Activated gamma-delta T cell treated with Interleukin-2 at 50 U/mL for 16 hours (primary cell): ENCODE measurements at regions not wholly inside any gene's neighbourhood (a gene's known extent, or its start where the extent isn't known, plus 50 kb on each side); places are given as distances from the start of the nearest gene placed in this dataset.

Source experiments
- DNase-seq: peaks from one replicate; pipeline ENCODE4 v3.0.0-alpha.2; 2020

GRCh38 chr14:96931751-96932150 is 134.6 kb downstream of the VRK1 start:
- no peak for DNase-seq

GRCh38 chr14:96934638-96935330 is 137.6 kb downstream of the VRK1 start:
- DNase-seq: no peak

- DNase-seq: no peak
Measured at GRCh38 chr14:96938946-96939345, 141.8 kb downstream of the VRK1 start.

- no peak for DNase-seq
Measured at GRCh38 chr14:96940009-96940408, 142.8 kb downstream of the VRK1 start.

DNA sequence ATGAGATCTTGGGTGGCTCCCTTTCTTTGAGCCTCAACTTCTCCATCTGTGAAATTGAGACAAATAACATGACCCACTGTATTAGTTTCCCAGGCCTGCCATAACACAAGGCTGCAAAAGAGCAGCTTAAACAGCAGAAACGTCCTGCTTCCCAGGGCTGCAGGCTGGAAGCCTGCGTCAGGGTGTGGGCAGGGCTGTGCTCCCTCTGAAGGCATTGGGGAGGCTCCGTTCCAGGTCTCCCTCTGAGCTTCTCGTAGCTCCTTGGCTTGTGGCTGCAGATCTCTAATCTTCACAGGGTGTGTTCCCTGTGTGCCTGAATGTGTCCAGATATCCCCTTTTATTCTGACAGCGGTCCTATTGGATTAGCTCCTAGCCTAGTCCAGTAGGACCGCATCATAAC is 147.1 kb downstream of the VRK1 start:
- no peak for DNase-seq

DNA sequence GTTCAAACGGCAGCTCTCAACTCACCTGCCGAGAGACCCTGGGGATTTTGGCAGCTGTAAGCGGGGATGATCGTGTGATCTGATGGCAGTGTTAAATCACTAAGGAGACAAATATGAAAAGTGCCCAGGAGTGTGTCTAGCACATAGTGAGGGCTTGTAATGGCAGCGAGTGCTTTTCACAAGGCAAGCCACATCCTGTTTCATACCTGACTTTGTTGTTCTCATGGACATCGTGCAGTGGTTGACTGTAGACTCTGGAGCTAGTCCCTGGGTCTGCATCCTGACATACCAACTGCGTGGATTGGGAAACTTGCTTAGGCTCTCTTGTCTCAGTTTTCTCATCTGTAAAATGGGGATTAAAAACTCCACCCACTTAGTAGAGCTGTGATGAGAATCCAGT is 148.5 kb downstream of the VRK1 start:
- DNase-seq: no peak

DNA sequence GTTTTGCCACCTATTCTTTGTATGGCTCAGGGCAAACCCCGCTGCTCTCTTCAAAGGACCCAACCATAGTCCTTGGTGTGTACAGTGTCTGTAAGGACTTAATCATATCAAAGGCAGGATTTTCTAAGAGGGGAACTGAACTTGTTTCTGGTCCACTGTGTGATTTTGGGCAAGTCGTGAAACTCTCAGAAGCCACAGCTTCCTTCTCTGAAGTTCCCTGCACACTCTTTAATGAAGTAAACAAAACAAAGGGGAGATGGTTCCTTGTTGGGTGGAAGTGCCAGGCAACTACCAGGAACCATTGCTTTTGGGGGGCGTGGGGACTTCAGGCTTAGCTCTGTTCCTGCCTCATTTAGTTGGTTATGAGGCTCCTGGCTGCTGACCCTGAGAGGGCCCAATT is 152.4 kb downstream of the VRK1 start:
- DNase-seq: no peak

- no peak for DNase-seq
Measured at GRCh38 chr14:96951511-96951910, 154.3 kb downstream of the VRK1 start.

DNA sequence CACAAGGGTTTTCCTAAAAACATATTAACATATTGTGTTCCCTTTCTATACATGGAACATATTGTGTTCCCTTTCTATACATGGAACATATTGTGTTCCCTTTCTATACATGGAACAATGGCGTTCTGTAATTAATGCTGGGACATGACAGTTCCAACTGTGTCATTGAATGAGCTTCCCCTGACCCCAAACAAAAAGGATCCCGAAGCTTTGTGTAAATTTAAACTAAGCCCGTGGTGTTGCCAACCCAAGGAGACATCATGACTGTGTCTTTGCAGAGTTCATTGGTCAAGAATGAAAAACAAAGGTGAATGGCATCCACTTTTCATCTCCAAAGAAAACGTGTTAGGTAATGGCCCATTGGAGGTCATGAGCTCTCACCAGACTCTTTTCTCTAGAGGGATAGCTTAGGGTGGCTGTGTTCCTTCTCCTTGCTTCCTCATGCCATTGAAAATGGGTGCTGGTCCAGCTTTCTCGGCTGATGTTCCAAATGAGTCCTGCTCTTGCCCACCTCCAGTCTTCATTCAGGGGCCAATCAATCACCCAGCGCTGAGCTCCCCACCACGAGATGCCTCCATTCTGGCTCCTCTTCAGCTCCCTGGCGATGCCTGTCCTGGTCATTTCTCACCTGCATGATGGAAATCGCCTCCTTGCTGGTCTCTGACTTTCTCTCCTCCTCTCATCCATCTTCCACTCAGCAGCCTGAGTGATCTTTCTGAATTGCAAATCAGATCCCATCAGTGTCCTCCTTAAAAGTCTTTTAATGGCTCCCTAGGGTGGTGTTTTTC is 156.1 kb downstream of the VRK1 start:
- DNase-seq: no peak

- DNase-seq: no peak
Measured at GRCh38 chr14:96953875-96954185, 156.6 kb downstream of the VRK1 start.

GRCh38 chr14:96956464-96957239 is 159.5 kb downstream of the VRK1 start:
- no peak for DNase-seq

DNA sequence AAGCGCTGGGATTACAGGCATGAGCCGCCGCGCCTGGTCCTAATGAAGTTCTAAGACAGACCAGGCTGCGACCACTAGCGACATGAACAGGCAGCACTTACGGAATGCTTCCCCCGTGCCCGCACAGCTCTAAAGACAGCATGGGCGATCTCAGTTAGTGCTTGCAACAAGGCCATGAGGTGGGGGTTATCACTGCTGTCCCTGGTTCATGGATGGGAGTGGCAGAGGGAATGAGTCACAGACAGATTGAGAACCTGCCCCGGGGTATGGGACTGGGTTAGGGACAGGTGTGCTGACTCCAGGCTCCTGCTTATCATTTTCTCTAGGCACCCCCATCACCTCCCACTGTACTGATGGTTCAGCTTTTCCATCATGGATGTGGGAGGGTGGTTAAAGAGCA is 160.9 kb downstream of the VRK1 start:
- no peak for DNase-seq

- DNase-seq: no peak
Measured at GRCh38 chr14:96959992-96960391, 162.8 kb downstream of the VRK1 start.

- DNase-seq: no peak
Measured at GRCh38 chr14:96960598-96961116, 163.5 kb downstream of the VRK1 start.

GRCh38 chr14:96961895-96962294 is 164.7 kb downstream of the VRK1 start:
- no peak for DNase-seq

GRCh38 chr14:96962337-96962736 is 165.2 kb downstream of the VRK1 start:
- peak; percentile 30 for DNase-seq

DNA sequence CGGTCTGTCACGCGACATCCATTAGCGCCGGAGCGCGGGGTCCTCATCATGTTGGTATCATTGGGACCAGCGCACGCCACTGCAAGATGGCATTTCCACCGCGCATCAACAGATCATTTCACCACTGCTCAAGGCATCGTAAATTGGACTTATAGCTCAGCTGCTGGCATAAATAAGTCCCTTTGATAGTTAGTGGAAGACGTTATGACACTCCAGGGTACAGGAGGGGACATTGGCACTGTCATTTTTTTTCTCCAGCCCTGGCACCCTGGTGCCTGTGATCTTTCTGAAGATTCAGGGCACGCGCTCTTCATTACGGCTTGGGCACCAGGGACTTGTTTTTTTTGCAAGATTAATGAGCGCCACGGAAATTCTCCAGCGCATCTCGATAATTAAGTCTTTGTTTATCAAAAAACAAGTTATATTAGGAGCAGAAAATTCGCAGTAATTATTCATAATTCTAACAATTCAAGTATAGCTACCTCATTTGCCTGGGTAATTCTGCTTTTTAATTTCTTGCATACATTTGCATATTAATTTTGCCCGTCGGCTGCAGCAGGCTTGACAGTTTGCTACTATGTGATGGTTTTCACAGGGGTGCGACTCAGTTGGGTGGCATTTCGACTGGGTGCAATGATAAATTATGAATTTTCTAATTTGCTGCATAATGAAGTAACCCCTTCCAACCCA is 167.7 kb downstream of the VRK1 start:
- DNase-seq: no peak

- no peak for DNase-seq
Measured at GRCh38 chr14:96965885-96966595, 168.9 kb downstream of the VRK1 start.

DNA sequence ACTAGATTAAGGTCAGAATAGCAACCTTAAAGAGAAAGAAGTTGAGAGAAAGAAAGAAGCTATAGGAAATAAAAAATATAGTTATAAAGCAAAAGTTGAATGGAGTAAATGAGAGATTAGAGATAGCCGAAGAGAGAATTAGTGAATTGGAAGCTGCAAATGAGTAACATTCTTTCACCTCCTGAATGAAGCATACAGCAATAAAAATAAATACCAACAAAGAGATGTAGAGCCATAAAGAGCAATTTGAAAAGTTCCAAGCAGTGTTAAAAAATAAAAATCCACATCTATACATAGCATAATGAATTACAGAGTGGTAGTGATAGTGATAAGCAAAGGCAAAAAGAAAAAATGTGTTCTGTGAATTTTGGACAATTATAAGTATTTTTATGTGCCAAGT is 177.9 kb downstream of the VRK1 start:
- no peak for DNase-seq

DNA sequence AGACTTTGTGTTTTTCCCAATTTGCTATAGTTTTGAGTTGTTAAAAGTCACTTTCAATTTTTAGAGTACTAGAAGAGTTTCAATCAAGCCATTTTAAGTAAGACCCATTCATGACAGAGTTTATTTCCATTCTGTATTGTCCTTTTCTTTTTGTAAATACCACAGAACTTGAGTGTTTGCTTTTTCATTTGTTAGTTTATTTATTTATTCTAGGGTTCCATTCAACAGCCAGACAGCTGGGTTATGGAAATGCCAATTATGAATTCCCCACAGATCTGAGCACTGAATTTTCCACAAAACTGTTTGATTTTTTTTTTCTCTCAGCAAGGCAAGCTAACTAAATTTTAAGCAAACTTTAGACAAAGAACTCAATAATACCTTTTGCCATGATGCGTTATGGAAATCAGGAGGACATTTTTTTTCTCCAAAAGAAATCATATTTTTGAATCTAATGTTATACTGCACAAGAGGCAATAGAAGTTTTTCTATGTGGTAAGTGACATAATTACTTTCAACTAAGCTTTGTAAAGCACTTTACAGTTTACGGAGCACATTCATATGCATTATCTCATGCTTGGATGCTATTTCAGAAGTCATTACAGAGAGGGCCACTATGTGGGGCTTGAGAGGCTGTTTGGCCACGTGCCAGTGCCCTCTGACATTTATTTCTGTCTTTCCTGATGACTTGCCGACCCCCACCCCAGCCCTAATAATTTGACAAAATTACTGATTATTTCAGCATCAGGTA is 181.5 kb downstream of the VRK1 start:
- no peak for DNase-seq

DNA sequence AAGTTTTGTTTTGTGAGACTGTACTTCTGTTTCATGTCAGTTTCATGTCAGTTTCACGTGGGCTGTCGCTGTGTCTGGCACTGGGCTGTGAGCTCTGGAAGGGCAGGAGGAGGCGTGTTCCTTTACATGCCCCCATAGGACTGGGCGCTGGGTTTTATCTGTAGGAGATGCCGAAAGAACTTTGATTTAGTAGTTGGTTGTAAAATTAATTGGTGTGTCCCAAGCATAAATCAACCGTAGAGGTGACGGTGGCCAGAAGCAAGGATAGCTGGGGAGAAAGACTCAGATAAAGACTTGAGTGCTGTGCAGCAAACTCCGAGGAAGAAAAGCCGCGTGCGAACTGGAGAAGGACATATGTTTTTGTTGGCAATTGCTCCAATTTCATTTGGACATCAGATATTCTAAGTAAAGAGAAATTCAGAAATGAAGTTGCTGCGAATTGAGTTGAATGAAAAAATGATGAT is 182.5 kb downstream of the VRK1 start:
- no peak for DNase-seq

- DNase-seq: no peak
Measured at GRCh38 chr14:96980835-96981234, 183.7 kb downstream of the VRK1 start.
